ENCODE measurements at regions not wholly inside any gene's neighbourhood (a gene's known extent, or its start where the extent isn't known, plus 50 kb on each side); places are given as distances from the start of the nearest gene placed in this dataset.
"Not testable (repeated sequence)": the region's sequence is repeated elsewhere in the genome, so short reads cannot be mapped to it uniquely, and the experiment has no call there.

GRCh38 chr15:79779746-79780145 lies 117.1 kb downstream of the MTHFS start:
- no peak overlapping the region for H3K4me3 ChIP-seq (ENCODE audit: control insufficient read depth, low read depth, low read length)
- no peak for DNase-seq (ENCODE audit: low read depth)
- no peak for TF ChIP-seq CTCF (IDR thresholded peaks at IDR 0.05; ENCODE audit: control insufficient read depth, insufficient read depth, low read depth, low read length, missing control alignments)

GRCh38 chr15:79782307-79782706 lies 114.5 kb downstream of the MTHFS start:
- not testable (repeated sequence) for DNase-seq (ENCODE audit: low read depth); H3K4me3 ChIP-seq (ENCODE audit: control insufficient read depth, low read depth, low read length)
